Endothelial cell (in vitro differentiated cells): ENCODE measurements at regions not wholly inside any gene's neighbourhood (a gene's known extent, or its start where the extent isn't known, plus 50 kb on each side); places are given as distances from the start of the nearest gene placed in this dataset.
"Not testable (repeated sequence)": the region's sequence is repeated elsewhere in the genome, so short reads cannot be mapped to it uniquely, and the experiment has no call there.

Experiments
- DNase-seq: peaks from one replicate; pipeline ENCODE4 v3.0.0; 2021; ENCODE audit warnings: low spot score
- H3K27ac Mint-ChIP-seq: one replicate; pipeline ENCODE4 v1.8.0; 2021; ENCODE audit warnings: mixed read lengths, inconsistent platforms; ENCODE audit not compliant: unreplicated experiment
- H3K27me3 Mint-ChIP-seq: one replicate; pipeline ENCODE4 v1.8.0; 2021; ENCODE audit warnings: mild to moderate bottlenecking, moderate library complexity, mixed read lengths, inconsistent platforms; ENCODE audit not compliant: unreplicated experiment
- H3K36me3 Mint-ChIP-seq: one replicate; pipeline ENCODE4 v1.8.0; 2021; ENCODE audit warnings: mild to moderate bottlenecking, low read depth, mixed read lengths, inconsistent platforms; ENCODE audit not compliant: unreplicated experiment
- H3K4me1 Mint-ChIP-seq: one replicate; pipeline ENCODE4 v1.8.0; 2021; ENCODE audit warnings: mild to moderate bottlenecking, mixed read lengths, inconsistent platforms; ENCODE audit not compliant: unreplicated experiment
- H3K4me3 Mint-ChIP-seq: one replicate; pipeline ENCODE4 v1.8.0; 2021; ENCODE audit warnings: mild to moderate bottlenecking, mixed read lengths, inconsistent platforms; ENCODE audit not compliant: unreplicated experiment
- H3K9me3 Mint-ChIP-seq: one replicate; pipeline ENCODE4 v1.8.0; 2021; ENCODE audit warnings: mixed read lengths, inconsistent platforms; ENCODE audit not compliant: unreplicated experiment
- CTCF ChIP-seq: fragments of 200-600 bp; sonication (generic); IDR thresholded peaks from one replicate; pipeline ENCODE4 v1.5.0; 2021; ENCODE audit warnings: antibody characterized with exemption; ENCODE audit not compliant: unreplicated experiment

- DNase-seq, result no peak
- no peaks in the 10 kb centered on the region for H3K27me3 Mint-ChIP-seq
- no peak overlapping the region for H3K27ac Mint-ChIP-seq
- no peaks in the 10 kb centered on the region for H3K9me3 Mint-ChIP-seq
- H3K36me3 Mint-ChIP-seq, result no peaks in the 10 kb centered on the region
- H3K4me1 Mint-ChIP-seq, result no peaks in the 10 kb centered on the region
- no peak overlapping the region for H3K4me3 Mint-ChIP-seq
- TF ChIP-seq CTCF, result no peak
Measured at GRCh38 chr7:115618676-115619075, 411.9 kb downstream of the TFEC start.

GRCh38 chr7:115613836-115614235, 416.7 kb downstream of the TFEC start:
- H3K4me3 Mint-ChIP-seq, result no peak overlapping the region
- H3K27ac Mint-ChIP-seq, result no peak overlapping the region
- H3K27me3 Mint-ChIP-seq, result no peaks in the 10 kb centered on the region
- no peaks in the 10 kb centered on the region for H3K9me3 Mint-ChIP-seq
- TF ChIP-seq CTCF, result no peak
- DNase-seq, result no peak
- no peaks in the 10 kb centered on the region for H3K36me3 Mint-ChIP-seq
- H3K4me1 Mint-ChIP-seq, result no peaks in the 10 kb centered on the region

GRCh38 chr7:115603416-115603815, 427.1 kb downstream of the TFEC start:
- H3K27me3 Mint-ChIP-seq, result no peaks in the 10 kb centered on the region
- no peak overlapping the region for H3K4me3 Mint-ChIP-seq
- no peak overlapping the region for H3K27ac Mint-ChIP-seq
- TF ChIP-seq CTCF, result peak; percentile 22
- no peaks in the 10 kb centered on the region for H3K9me3 Mint-ChIP-seq
- H3K36me3 Mint-ChIP-seq, result no peaks in the 10 kb centered on the region
- no peak for DNase-seq
- H3K4me1 Mint-ChIP-seq, result no peaks in the 10 kb centered on the region

- H3K4me1 Mint-ChIP-seq, result no peaks in the 10 kb centered on the region
- H3K36me3 Mint-ChIP-seq, result no peaks in the 10 kb centered on the region
- no peaks in the 10 kb centered on the region for H3K9me3 Mint-ChIP-seq
- no peak overlapping the region for H3K4me3 Mint-ChIP-seq
- TF ChIP-seq CTCF, result no peak
- H3K27ac Mint-ChIP-seq, result no peak overlapping the region
- no peaks in the 10 kb centered on the region for H3K27me3 Mint-ChIP-seq
- no peak for DNase-seq
Measured at GRCh38 chr7:115600207-115600606, 430.4 kb downstream of the TFEC start.

- not testable (repeated sequence) for DNase-seq, H3K27ac Mint-ChIP-seq, H3K36me3 Mint-ChIP-seq, H3K9me3 Mint-ChIP-seq, H3K4me3 Mint-ChIP-seq, H3K27me3 Mint-ChIP-seq, H3K4me1 Mint-ChIP-seq
Measured at GRCh38 chr7:115599184-115599583, 431.4 kb downstream of the TFEC start.

- not testable (repeated sequence) for H3K27me3 Mint-ChIP-seq, H3K9me3 Mint-ChIP-seq, H3K27ac Mint-ChIP-seq, H3K4me3 Mint-ChIP-seq, H3K4me1 Mint-ChIP-seq, DNase-seq, H3K36me3 Mint-ChIP-seq
Measured at GRCh38 chr7:115597220-115597619, 433.3 kb downstream of the TFEC start.
